ENCODE measurements at regions not wholly inside any gene's neighbourhood (a gene's known extent, or its start where the extent isn't known, plus 50 kb on each side); places are given as distances from the start of the nearest gene placed in this dataset.

DNA sequence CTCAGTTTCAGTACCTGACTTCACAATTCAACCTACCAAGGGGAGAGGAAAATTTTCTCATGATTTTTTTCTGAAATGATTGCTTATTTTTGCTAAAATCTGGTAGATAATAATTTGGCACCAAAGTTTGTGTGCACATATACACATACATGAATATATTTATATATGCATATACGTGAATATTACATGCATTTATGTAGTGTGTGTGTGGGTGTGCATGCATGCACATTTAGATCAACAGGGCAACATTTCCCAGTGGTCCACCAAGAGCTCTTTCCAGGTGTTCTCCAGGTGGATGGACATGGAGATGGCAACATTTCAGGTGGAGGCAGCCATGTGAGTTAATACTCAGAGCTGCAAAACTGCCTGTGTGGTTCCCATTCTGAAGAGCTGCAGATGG is 320.9 kb downstream of the SAMD5 start:
- TF ChIP-seq, protein P1, sequence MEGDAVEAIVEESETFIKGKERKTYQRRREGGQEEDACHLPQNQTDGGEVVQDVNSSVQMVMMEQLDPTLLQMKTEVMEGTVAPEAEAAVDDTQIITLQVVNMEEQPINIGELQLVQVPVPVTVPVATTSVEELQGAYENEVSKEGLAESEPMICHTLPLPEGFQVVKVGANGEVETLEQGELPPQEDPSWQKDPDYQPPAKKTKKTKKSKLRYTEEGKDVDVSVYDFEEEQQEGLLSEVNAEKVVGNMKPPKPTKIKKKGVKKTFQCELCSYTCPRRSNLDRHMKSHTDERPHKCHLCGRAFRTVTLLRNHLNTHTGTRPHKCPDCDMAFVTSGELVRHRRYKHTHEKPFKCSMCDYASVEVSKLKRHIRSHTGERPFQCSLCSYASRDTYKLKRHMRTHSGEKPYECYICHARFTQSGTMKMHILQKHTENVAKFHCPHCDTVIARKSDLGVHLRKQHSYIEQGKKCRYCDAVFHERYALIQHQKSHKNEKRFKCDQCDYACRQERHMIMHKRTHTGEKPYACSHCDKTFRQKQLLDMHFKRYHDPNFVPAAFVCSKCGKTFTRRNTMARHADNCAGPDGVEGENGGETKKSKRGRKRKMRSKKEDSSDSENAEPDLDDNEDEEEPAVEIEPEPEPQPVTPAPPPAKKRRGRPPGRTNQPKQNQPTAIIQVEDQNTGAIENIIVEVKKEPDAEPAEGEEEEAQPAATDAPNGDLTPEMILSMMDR (IDR thresholded peaks at IDR 0.05), result no peak
- TF ChIP-seq ZFX (IDR thresholded peaks at IDR 0.05; ENCODE audit: borderline replicate concordance), result no peak
